ENCODE measurements at regions not wholly inside any gene's neighbourhood (a gene's known extent, or its start where the extent isn't known, plus 50 kb on each side); places are given as distances from the start of the nearest gene placed in this dataset.

DNA sequence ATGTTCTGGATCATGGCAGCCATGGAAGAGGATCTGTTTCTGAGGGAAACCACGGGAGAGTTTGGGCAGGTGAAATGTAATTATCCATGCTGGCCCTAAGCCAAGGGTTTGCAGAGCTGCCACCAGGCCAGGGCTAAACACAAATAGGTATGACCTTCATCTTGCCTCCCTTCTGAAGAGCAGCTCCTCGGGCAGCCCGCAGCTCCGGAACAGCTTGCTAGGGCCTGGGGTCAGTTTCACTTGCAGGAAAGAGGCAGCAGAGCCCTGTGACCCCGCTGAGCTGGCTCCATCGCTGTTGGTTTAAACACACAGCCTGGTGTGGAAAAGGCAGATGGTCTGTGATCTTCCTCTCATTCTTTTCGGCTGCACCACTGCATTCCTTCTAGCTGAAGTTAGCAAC lies 141.4 kb downstream of the TMEM38B start:
- H3K4me3 ChIP-seq (ENCODE audit: low read length, poor library complexity, severe bottlenecking): no peak overlapping the region
- H3K36me3 ChIP-seq (ENCODE audit: insufficient read depth, low read length): no peaks in the 10 kb centered on the region
- H3K9me2 ChIP-seq (replicated peaks; ENCODE audit: low read depth, low read length): no peaks in the 10 kb centered on the region
- no peak for TF ChIP-seq EZH2phosphoT487 (IDR thresholded peaks at IDR 0.05; ENCODE audit: borderline replicate concordance)
- TF ChIP-seq, protein P1, sequence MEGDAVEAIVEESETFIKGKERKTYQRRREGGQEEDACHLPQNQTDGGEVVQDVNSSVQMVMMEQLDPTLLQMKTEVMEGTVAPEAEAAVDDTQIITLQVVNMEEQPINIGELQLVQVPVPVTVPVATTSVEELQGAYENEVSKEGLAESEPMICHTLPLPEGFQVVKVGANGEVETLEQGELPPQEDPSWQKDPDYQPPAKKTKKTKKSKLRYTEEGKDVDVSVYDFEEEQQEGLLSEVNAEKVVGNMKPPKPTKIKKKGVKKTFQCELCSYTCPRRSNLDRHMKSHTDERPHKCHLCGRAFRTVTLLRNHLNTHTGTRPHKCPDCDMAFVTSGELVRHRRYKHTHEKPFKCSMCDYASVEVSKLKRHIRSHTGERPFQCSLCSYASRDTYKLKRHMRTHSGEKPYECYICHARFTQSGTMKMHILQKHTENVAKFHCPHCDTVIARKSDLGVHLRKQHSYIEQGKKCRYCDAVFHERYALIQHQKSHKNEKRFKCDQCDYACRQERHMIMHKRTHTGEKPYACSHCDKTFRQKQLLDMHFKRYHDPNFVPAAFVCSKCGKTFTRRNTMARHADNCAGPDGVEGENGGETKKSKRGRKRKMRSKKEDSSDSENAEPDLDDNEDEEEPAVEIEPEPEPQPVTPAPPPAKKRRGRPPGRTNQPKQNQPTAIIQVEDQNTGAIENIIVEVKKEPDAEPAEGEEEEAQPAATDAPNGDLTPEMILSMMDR (conservative IDR thresholded peaks at IDR 0.05; ENCODE audit: low read length): no peak
- no peaks in the 10 kb centered on the region for H3K27me3 ChIP-seq (ENCODE audit: insufficient read depth, low read length, poor library complexity, severe bottlenecking)
- H3F3A ChIP-seq (ENCODE audit: low read depth): no peaks in the 10 kb centered on the region
- H3K79me2 ChIP-seq (ENCODE audit: insufficient read depth, low read length): no peaks in the 10 kb centered on the region
- no peaks in the 10 kb centered on the region for H4K20me1 ChIP-seq (ENCODE audit: insufficient read depth, low read length, poor library complexity, severe bottlenecking)
- no peak overlapping the region for H3K9ac ChIP-seq (ENCODE audit: low read depth, low read length, poor library complexity, severe bottlenecking)
- no peaks in the 10 kb centered on the region for H3K4me1 ChIP-seq (ENCODE audit: insufficient read depth, low read length, poor library complexity, severe bottlenecking)
- no peaks in the 10 kb centered on the region for H3K9me3 ChIP-seq (ENCODE audit: insufficient read depth, low read depth, low read length)
- H3K4me2 ChIP-seq (ENCODE audit: low read depth, low read length, poor library complexity, severe bottlenecking): no peak overlapping the region
- no peak overlapping the region for H2AFZ ChIP-seq (ENCODE audit: low read length)

DNA sequence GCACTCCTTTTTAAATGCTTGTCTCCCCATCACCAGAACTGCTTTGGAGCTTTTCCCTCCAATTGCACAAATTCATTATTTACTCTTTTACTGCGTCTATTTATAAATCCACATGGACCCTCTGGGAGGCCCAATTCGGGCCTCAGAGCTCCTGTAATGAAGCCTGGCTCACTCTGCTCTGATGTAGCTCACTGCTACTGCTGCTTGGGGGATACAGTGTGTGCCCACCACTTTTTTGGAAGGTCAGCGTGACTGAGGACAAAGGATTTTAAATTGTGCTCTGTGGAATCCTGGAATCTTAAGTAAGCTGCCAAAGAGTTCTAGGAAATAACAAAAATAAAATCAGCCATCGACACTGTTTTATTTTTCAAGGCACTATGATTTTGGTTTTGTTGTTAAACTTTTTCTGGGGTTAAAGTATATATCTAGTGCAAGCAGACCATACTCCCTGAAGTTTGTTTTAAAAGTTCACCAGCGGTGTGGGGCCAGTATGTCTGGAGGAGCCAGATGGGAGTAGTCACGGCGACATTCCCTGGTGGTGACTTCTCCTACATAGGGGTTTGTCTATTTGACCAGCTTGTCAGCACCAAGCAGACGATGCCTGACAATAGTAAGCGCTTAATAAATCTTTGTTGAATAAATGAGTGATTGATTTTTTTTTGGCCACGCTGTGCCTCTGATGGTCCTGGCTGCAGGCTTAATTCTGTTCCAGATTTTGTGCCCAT lies 142.8 kb downstream of the TMEM38B start:
- H3K9ac ChIP-seq (ENCODE audit: low read depth, low read length, poor library complexity, severe bottlenecking): no peak overlapping the region
- H3K27me3 ChIP-seq (ENCODE audit: insufficient read depth, low read length, poor library complexity, severe bottlenecking): no peaks in the 10 kb centered on the region
- H3K4me3 ChIP-seq (ENCODE audit: low read length, poor library complexity, severe bottlenecking): no peak overlapping the region
- no peaks in the 10 kb centered on the region for H3K79me2 ChIP-seq (ENCODE audit: insufficient read depth, low read length)
- no peak overlapping the region for H3K4me2 ChIP-seq (ENCODE audit: low read depth, low read length, poor library complexity, severe bottlenecking)
- no peak overlapping the region for H2AFZ ChIP-seq (ENCODE audit: low read length)
- H3K9me2 ChIP-seq (replicated peaks; ENCODE audit: low read depth, low read length): no peaks in the 10 kb centered on the region
- no peaks in the 10 kb centered on the region for H3K9me3 ChIP-seq (ENCODE audit: insufficient read depth, low read depth, low read length)
- TF ChIP-seq, protein P1 (conservative IDR thresholded peaks at IDR 0.05; ENCODE audit: low read length): no peak
- TF ChIP-seq EZH2phosphoT487 (IDR thresholded peaks at IDR 0.05; ENCODE audit: borderline replicate concordance): no peak
- no peaks in the 10 kb centered on the region for H3F3A ChIP-seq (ENCODE audit: low read depth)
- H3K4me1 ChIP-seq (ENCODE audit: insufficient read depth, low read length, poor library complexity, severe bottlenecking): no peaks in the 10 kb centered on the region
- H3K36me3 ChIP-seq (ENCODE audit: insufficient read depth, low read length): no peaks in the 10 kb centered on the region
- H4K20me1 ChIP-seq (ENCODE audit: insufficient read depth, low read length, poor library complexity, severe bottlenecking): no peaks in the 10 kb centered on the region

DNA sequence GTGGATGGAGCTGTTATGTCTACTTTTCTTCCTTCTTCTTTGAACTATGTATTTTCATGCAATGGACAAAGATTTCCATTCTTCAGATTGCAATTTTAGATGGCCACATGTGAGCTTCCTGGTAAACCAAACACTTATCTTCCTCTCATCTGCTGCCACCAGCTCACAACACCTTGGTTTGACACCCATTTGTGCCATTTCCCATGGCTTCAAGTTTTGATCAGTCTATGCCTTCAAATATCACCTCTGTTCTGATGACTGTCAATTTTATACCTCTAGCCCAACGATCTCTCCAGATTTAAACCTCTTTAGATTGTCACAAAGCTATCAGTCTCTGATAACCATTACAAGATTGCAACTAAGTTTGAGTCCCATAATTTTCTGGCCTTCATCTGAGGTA lies 147.2 kb downstream of the TMEM38B start:
- H2AFZ ChIP-seq (ENCODE audit: low read length): no peak overlapping the region
- H3K4me3 ChIP-seq (ENCODE audit: low read length, poor library complexity, severe bottlenecking): no peak overlapping the region
- no peaks in the 10 kb centered on the region for H3K79me2 ChIP-seq (ENCODE audit: insufficient read depth, low read length)
- no peak overlapping the region for H3K9ac ChIP-seq (ENCODE audit: low read depth, low read length, poor library complexity, severe bottlenecking)
- H3K27me3 ChIP-seq (ENCODE audit: insufficient read depth, low read length, poor library complexity, severe bottlenecking): no peaks in the 10 kb centered on the region
- no peaks in the 10 kb centered on the region for H3K9me2 ChIP-seq (replicated peaks; ENCODE audit: low read depth, low read length)
- no peaks in the 10 kb centered on the region for H3F3A ChIP-seq (ENCODE audit: low read depth)
- H3K9me3 ChIP-seq (ENCODE audit: insufficient read depth, low read depth, low read length): no peaks in the 10 kb centered on the region
- no peaks in the 10 kb centered on the region for H4K20me1 ChIP-seq (ENCODE audit: insufficient read depth, low read length, poor library complexity, severe bottlenecking)
- no peak overlapping the region for H3K4me2 ChIP-seq (ENCODE audit: low read depth, low read length, poor library complexity, severe bottlenecking)
- no peaks in the 10 kb centered on the region for H3K4me1 ChIP-seq (ENCODE audit: insufficient read depth, low read length, poor library complexity, severe bottlenecking)
- no peaks in the 10 kb centered on the region for H3K36me3 ChIP-seq (ENCODE audit: insufficient read depth, low read length)
- TF ChIP-seq, protein P1 (conservative IDR thresholded peaks at IDR 0.05; ENCODE audit: low read length): no peak
- TF ChIP-seq EZH2phosphoT487 (IDR thresholded peaks at IDR 0.05; ENCODE audit: borderline replicate concordance): no peak

Measured in Loucy (cell line).